DND-41 (cell line): ENCODE measurements at regions not wholly inside any gene's neighbourhood (a gene's known extent, or its start where the extent isn't known, plus 50 kb on each side); places are given as distances from the start of the nearest gene placed in this dataset.

Source experiments
- ATAC-seq: fragments of 200-7000 bp; cut with Tn5 transposase; 3 replicates; pipeline ENCODE4 v1.9.1; 2021; ENCODE audit warnings: low read depth; ENCODE audit not compliant: insufficient read depth
- DNase-seq: peaks from one replicate; pipeline ENCODE4 v3.0.0-alpha.2; 2020
- H2AFZ ChIP-seq: 2 replicates; pipeline ENCODE4 v1.6.0; 2012; ENCODE audit warnings: low read depth, low read length
- H3K27ac ChIP-seq: 2 replicates; pipeline ENCODE4 v1.5.1; 2012; ENCODE audit warnings: low read length, inconsistent platforms
- H3K27me3 ChIP-seq: fragments of 200-600 bp; sonication (generic); 2 replicates; pipeline ENCODE4 v1.6.0; 2012; ENCODE audit warnings: low read length, mild to moderate bottlenecking, inconsistent platforms; ENCODE audit not compliant: insufficient read depth, poor library complexity
- H3K36me3 ChIP-seq: 2 replicates; pipeline ENCODE4 v1.5.1; 2012; ENCODE audit warnings: low read length, inconsistent platforms; ENCODE audit not compliant: insufficient read depth
- H3K4me1 ChIP-seq: 2 replicates; pipeline ENCODE4 v1.5.1; 2012; ENCODE audit warnings: mild to moderate bottlenecking, low read length; ENCODE audit not compliant: insufficient read depth
- H3K4me2 ChIP-seq: 2 replicates; pipeline ENCODE4 v1.6.0; 2012; ENCODE audit warnings: mild to moderate bottlenecking, moderate library complexity, low read length, inconsistent platforms; ENCODE audit not compliant: insufficient read depth
- H3K4me3 ChIP-seq, 2 experiments: fragments of 200-600 bp in 1 of 2; shearing (Covaris generic) in 1 of 2; 2 replicates each; pipeline ENCODE4 v1.5.1; 2012 to 2016; ENCODE audit warnings: inconsistent platforms in 2 of 2, low read length in 2 of 2, mild to moderate bottlenecking in 2 of 2, low read depth in 1 of 2, moderate library complexity in 1 of 2
- H3K79me2 ChIP-seq: 2 replicates; pipeline ENCODE4 v1.6.0; 2012; ENCODE audit warnings: low read length, inconsistent platforms; ENCODE audit not compliant: insufficient read depth
- H3K9ac ChIP-seq: 2 replicates; pipeline ENCODE4 v1.6.0; 2012; ENCODE audit warnings: low read depth, mild to moderate bottlenecking, inconsistent platforms, low read length, moderate library complexity
- H3K9me3 ChIP-seq: 2 replicates; pipeline ENCODE4 v1.5.1; 2012; ENCODE audit warnings: low read length, moderate library complexity, mild to moderate bottlenecking, inconsistent platforms; ENCODE audit not compliant: insufficient read depth, severe bottlenecking
- H4K20me1 ChIP-seq: 2 replicates; pipeline ENCODE4 v1.6.0; 2012; ENCODE audit warnings: low read length; ENCODE audit not compliant: insufficient read depth
- CTCF ChIP-seq: IDR thresholded peaks from 2 replicates; pipeline ENCODE4 v1.5.1; 2012; ENCODE audit warnings: borderline replicate concordance, low read length, moderate library complexity, mild to moderate bottlenecking; ENCODE audit not compliant: poor library complexity, severe bottlenecking; ENCODE audit errors: extremely low read depth
- EZH2 ChIP-seq: IDR thresholded peaks from 3 replicates; pipeline ENCODE4 v1.6.1; 2012; ENCODE audit warnings: borderline replicate concordance, low read depth, mild to moderate bottlenecking, moderate library complexity, low read length, inconsistent platforms; ENCODE audit not compliant: severe bottlenecking

GRCh38 chr12:67879937-67880336 lies 109.3 kb upstream of the IFNG-AS1 start:
- DNase-seq = no peak
- H3K4me3 ChIP-seq = no peak overlapping the region
- H3K4me1 ChIP-seq = no peaks in the 10 kb centered on the region
- H3K9ac ChIP-seq = no peak overlapping the region
- no peaks in the 10 kb centered on the region for H3K9me3 ChIP-seq
- H2AFZ ChIP-seq = no peak overlapping the region
- no peaks in the 10 kb centered on the region for H3K36me3 ChIP-seq
- H3K27me3 ChIP-seq = no peaks in the 10 kb centered on the region
- H3K4me2 ChIP-seq = no peak overlapping the region
- H3K27ac ChIP-seq = no peak overlapping the region
- H3K79me2 ChIP-seq = no peaks in the 10 kb centered on the region
- no peaks in the 10 kb centered on the region for H4K20me1 ChIP-seq
- TF ChIP-seq EZH2 (no peak), CTCF (no peak)
- ATAC-seq = no peak

GRCh38 chr12:67881565-67881964 lies 107.7 kb upstream of the IFNG-AS1 start:
- H3K27ac ChIP-seq = no peak overlapping the region
- no peak overlapping the region for H3K9ac ChIP-seq
- H2AFZ ChIP-seq = no peak overlapping the region
- H3K79me2 ChIP-seq = no peaks in the 10 kb centered on the region
- ATAC-seq (no peak), DNase-seq (no peak)
- H3K36me3 ChIP-seq = no peaks in the 10 kb centered on the region
- no peaks in the 10 kb centered on the region for H4K20me1 ChIP-seq
- H3K4me3 ChIP-seq = no peak overlapping the region
- TF ChIP-seq EZH2 = no peak
- no peak for TF ChIP-seq CTCF
- no peaks in the 10 kb centered on the region for H3K4me1 ChIP-seq
- H3K9me3 ChIP-seq = no peaks in the 10 kb centered on the region
- H3K27me3 ChIP-seq = no peaks in the 10 kb centered on the region
- H3K4me2 ChIP-seq = no peak overlapping the region

- Histone ChIP-seq H3K79me2 (no peaks in the 10 kb centered on the region), H3K27ac (no peak overlapping the region), H3K9me3 (no peaks in the 10 kb centered on the region), H3K4me3 (no peak overlapping the region), H3K36me3 (no peaks in the 10 kb centered on the region), H3K4me2 (no peak overlapping the region), H2AFZ (no peak overlapping the region), H3K4me1 (no peaks in the 10 kb centered on the region), H4K20me1 (no peaks in the 10 kb centered on the region), H3K27me3 (no peaks in the 10 kb centered on the region), H3K9ac (no peak overlapping the region)
- TF ChIP-seq EZH2 (no peak), CTCF (no peak)
- ATAC-seq (no peak), DNase-seq (no peak)
Measured at GRCh38 chr12:67884596-67884995, 104.7 kb upstream of the IFNG-AS1 start.
